ENCODE measurements at regions not wholly inside any gene's neighbourhood (a gene's known extent, or its start where the extent isn't known, plus 50 kb on each side); places are given as distances from the start of the nearest gene placed in this dataset.

DNA sequence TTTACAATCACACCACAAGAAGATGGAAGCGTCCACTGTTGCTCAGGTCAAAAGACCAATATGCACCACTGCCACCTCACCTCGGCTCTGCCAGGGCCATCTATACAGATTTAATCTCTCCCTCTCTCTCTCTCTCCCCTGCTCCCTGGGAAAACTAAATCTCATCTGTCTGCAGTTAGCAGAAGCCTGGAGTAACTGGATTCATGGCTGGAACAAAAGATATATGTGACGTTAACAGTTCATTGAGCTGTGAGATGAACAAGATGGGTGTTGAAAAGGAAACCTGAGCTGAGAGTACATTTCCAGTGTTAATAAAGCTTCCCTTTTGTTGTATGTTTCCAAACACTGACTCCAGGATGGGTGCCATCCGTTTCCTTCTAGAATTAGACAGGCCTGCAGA is 369.7 kb downstream of the CDK5RAP2 start:
- Histone ChIP-seq H3K9me3 (replicated peaks; ENCODE audit: control insufficient read depth, insufficient read depth, low read length) (no peaks in the 10 kb centered on the region), H2AFZ (ENCODE audit: low read depth, low read length) (no peak overlapping the region), H3K27ac (ENCODE audit: insufficient read depth, low read depth, low read length) (no peak overlapping the region), H3K4me1 (ENCODE audit: control insufficient read depth, extremely low read depth, insufficient read depth, low read length) (no peaks in the 10 kb centered on the region), H3K9me1 (replicated peaks; ENCODE audit: control insufficient read depth, extremely low read depth, insufficient read depth, low read length) (no peaks in the 10 kb centered on the region), H3K9ac (replicated peaks; ENCODE audit: extremely low read depth, insufficient read depth, low read length) (no peak overlapping the region), H3K79me2 (ENCODE audit: control insufficient read depth, insufficient read depth, low read length) (no peaks in the 10 kb centered on the region), H3K27me3 (ENCODE audit: control insufficient read depth in 2 of 2, insufficient read depth in 2 of 2, low read length in 2 of 2) (no peaks in the 10 kb centered on the region), H4K20me1 (replicated peaks; ENCODE audit: control insufficient read depth, extremely low read depth, insufficient read depth, low read length) (no peaks in the 10 kb centered on the region), H3K4me3 (replicated peaks in 1 of 3; ENCODE audit: insufficient read depth in 1 of 3, low read depth in 1 of 3, low read length in 3 of 3) (no peak overlapping the region), H3K4me2 (ENCODE audit: insufficient read depth, low read length) (no peak overlapping the region), H3K36me3 (ENCODE audit: control insufficient read depth in 2 of 2, extremely low read depth in 1 of 2, insufficient read depth in 2 of 2, low read length in 2 of 2) (no peaks in the 10 kb centered on the region)
- POLR2A ChIA-PET = no interaction called here
- CTCF ChIA-PET = no interaction called here
- DNase-seq (ENCODE audit: low read depth, low spot score) (no peak), FAIRE-seq (no peak)
- BruUV-seq (replicated peaks) = no TSS peak
- intact Hi-C loops (cut with micrococcal nuclease) (no loop called here), dilution Hi-C loops (cut with MboI; ENCODE audit: extremely low pct_ligation_motif_present, low sequenced_read_pairs) (no loop called here)
- TF ChIP-seq POLR2AphosphoS5 (IDR thresholded peaks at IDR 0.05; ENCODE audit: insufficient read depth, low read depth, low read length) (no peak), MYC (IDR thresholded peaks at IDR 0.05; ENCODE audit: low read depth, low read length) (no peak), FOS (IDR thresholded peaks at IDR 0.05; ENCODE audit: borderline replicate concordance, insufficient read depth, low read length) (no peak), MAX (IDR thresholded peaks at IDR 0.05; ENCODE audit: insufficient read depth, insufficient read length) (no peak), JUN (IDR thresholded peaks at IDR 0.05; ENCODE audit: borderline replicate concordance, insufficient read depth, insufficient read length, low read depth) (no peak), EZH2 (IDR thresholded peaks at IDR 0.05; ENCODE audit: borderline replicate concordance, low read depth, low read length, severe bottlenecking) (no peak), GATA2 (IDR thresholded peaks at IDR 0.05; ENCODE audit: insufficient read depth, insufficient read length, low read depth, low read length) (no peak), POLR2A (IDR thresholded peaks at IDR 0.05; ENCODE audit: low read depth, low read length) (no peak)
- TF ChIP-seq, protein P1, sequence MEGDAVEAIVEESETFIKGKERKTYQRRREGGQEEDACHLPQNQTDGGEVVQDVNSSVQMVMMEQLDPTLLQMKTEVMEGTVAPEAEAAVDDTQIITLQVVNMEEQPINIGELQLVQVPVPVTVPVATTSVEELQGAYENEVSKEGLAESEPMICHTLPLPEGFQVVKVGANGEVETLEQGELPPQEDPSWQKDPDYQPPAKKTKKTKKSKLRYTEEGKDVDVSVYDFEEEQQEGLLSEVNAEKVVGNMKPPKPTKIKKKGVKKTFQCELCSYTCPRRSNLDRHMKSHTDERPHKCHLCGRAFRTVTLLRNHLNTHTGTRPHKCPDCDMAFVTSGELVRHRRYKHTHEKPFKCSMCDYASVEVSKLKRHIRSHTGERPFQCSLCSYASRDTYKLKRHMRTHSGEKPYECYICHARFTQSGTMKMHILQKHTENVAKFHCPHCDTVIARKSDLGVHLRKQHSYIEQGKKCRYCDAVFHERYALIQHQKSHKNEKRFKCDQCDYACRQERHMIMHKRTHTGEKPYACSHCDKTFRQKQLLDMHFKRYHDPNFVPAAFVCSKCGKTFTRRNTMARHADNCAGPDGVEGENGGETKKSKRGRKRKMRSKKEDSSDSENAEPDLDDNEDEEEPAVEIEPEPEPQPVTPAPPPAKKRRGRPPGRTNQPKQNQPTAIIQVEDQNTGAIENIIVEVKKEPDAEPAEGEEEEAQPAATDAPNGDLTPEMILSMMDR (IDR thresholded peaks at IDR 0.05; ENCODE audit: extremely low read depth in 1 of 2, insufficient read depth in 1 of 2, low read depth in 1 of 2, low read length in 2 of 2) = no peak

Measured in endothelial cell of umbilical vein (primary cell).